GM23338 (cell line): ENCODE measurements at regions not wholly inside any gene's neighbourhood (a gene's known extent, or its start where the extent isn't known, plus 50 kb on each side); places are given as distances from the start of the nearest gene placed in this dataset.
A peak's percentile ranks its signal among the peaks of the same experiment; 100 is the strongest.

Source experiments
- ATAC-seq: fragments of 200-7000 bp; cut with Tn5 transposase; 3 replicates; pipeline ENCODE4 v1.9.1; 2020
- DNase-seq: peaks from one replicate; pipeline ENCODE4 v3.0.0-alpha.2; 2015; ENCODE audit warnings: low spot score
- H2AFZ ChIP-seq: fragments of 200-600 bp; sonication (generic); 2 replicates; pipeline ENCODE4 v1.8.0; 2016; ENCODE audit warnings: antibody characterized with exemption, mild to moderate bottlenecking, moderate library complexity
- H3F3A ChIP-seq: fragments of 200-600 bp; sonication (generic); replicated peaks from 2 replicates; pipeline ENCODE4 v1.8.0; 2017; ENCODE audit warnings: antibody characterized with exemption, mixed run types, low read depth
- H3K27ac ChIP-seq: fragments of 200-600 bp; sonication (generic); 2 replicates; pipeline ENCODE4 v1.6.1; 2016; ENCODE audit warnings: low read depth
- H3K27me3 ChIP-seq: fragments of 200-600 bp; sonication (generic); 2 replicates; pipeline ENCODE4 v1.8.0; 2016; ENCODE audit warnings: mild to moderate bottlenecking, mixed run types, moderate library complexity; ENCODE audit not compliant: insufficient read depth
- H3K36me3 ChIP-seq: fragments of 200-600 bp; sonication (generic); 2 replicates; pipeline ENCODE4 v1.8.0; 2016; ENCODE audit warnings: mild to moderate bottlenecking; ENCODE audit not compliant: insufficient read depth
- H3K4me1 ChIP-seq: fragments of 200-600 bp; sonication (generic); 2 replicates; pipeline ENCODE4 v1.8.0; 2016; ENCODE audit warnings: mild to moderate bottlenecking, moderate library complexity; ENCODE audit not compliant: insufficient read depth
- H3K4me2 ChIP-seq: fragments of 200-600 bp; sonication (generic); 2 replicates; pipeline ENCODE4 v1.7.1; 2017; ENCODE audit warnings: mixed run types
- H3K4me3 ChIP-seq: fragments of 200-600 bp; sonication (generic); 2 replicates; pipeline ENCODE4 v1.6.1; 2016; ENCODE audit warnings: mixed run types
- H3K79me2 ChIP-seq: fragments of 200-600 bp; sonication (generic); replicated peaks from 2 replicates; pipeline ENCODE4 v1.8.0; 2017; ENCODE audit warnings: mild to moderate bottlenecking; ENCODE audit not compliant: insufficient read depth
- H3K9me2 ChIP-seq: fragments of 200-600 bp; sonication (generic); 2 replicates; pipeline ENCODE4 v1.8.0; 2017; ENCODE audit not compliant: insufficient read depth
- H4K20me1 ChIP-seq: fragments of 200-600 bp; sonication (generic); replicated peaks from 2 replicates; pipeline ENCODE4 v1.8.0; 2017; ENCODE audit warnings: mild to moderate bottlenecking; ENCODE audit not compliant: insufficient read depth
- H3K27ac Mint-ChIP-seq: 2 replicates; pipeline ENCODE4 v1.8.0; 2020; ENCODE audit warnings: inconsistent platforms, mild to moderate bottlenecking, moderate library complexity, mixed read lengths
- H3K27me3 Mint-ChIP-seq: 3 replicates; pipeline ENCODE4 v1.8.0; 2022; ENCODE audit warnings: low read depth, mild to moderate bottlenecking, moderate library complexity, mixed read lengths, inconsistent platforms; ENCODE audit not compliant: insufficient read depth, poor library complexity
- H3K36me3 Mint-ChIP-seq: 3 replicates; pipeline ENCODE4 v1.8.0; 2021; ENCODE audit warnings: low read depth, mild to moderate bottlenecking, inconsistent platforms, moderate library complexity, mixed read lengths
- H3K4me1 Mint-ChIP-seq: 3 replicates; pipeline ENCODE4 v1.8.0; 2020; ENCODE audit warnings: mild to moderate bottlenecking, inconsistent platforms, mixed read lengths
- H3K4me3 Mint-ChIP-seq: 3 replicates; pipeline ENCODE4 v1.8.0; 2021; ENCODE audit warnings: moderate library complexity, mild to moderate bottlenecking, inconsistent platforms, mixed read lengths
- H3K9me3 Mint-ChIP-seq: 3 replicates; pipeline ENCODE4 v1.8.0; 2020; ENCODE audit warnings: moderate library complexity, mild to moderate bottlenecking, inconsistent platforms, mixed read lengths
- EZH2 ChIP-seq: fragments of 200-600 bp; sonication (generic); IDR thresholded peaks from one replicate; pipeline ENCODE4 v1.8.0; 2017; ENCODE audit warnings: antibody characterized with exemption, mild to moderate bottlenecking, low read depth; ENCODE audit not compliant: unreplicated experiment
- EZH2phosphoT487 ChIP-seq: fragments of 200-600 bp; sonication (generic); IDR thresholded peaks from one replicate; pipeline ENCODE4 v1.8.1; 2018; ENCODE audit warnings: antibody characterized with exemption; ENCODE audit not compliant: unreplicated experiment
- JUNB ChIP-seq: IDR thresholded peaks from one replicate; pipeline ENCODE4 v1.6.1; 2016; ENCODE audit warnings: antibody characterized with exemption; ENCODE audit not compliant: unreplicated experiment
- POLR2AphosphoS5 ChIP-seq: IDR thresholded peaks from 2 replicates; pipeline ENCODE4 v1.6.1; 2016; ENCODE audit warnings: antibody characterized with exemption, low read depth
- ZNF114 ChIP-seq: fragments of 250-450 bp; sonication (Bioruptor Pico); IDR thresholded peaks from 2 replicates; pipeline ENCODE4 v1.5.0; 2020; ENCODE audit warnings: mild to moderate bottlenecking, moderate library complexity
- TF ChIP-seq, protein P1 (sequence below): IDR thresholded peaks from one replicate; pipeline ENCODE4 v1.6.1; 2018; ENCODE audit warnings: antibody characterized with exemption; ENCODE audit not compliant: unreplicated experiment
- TF ChIP-seq, protein P2 (sequence below), 2 experiments: fragments of 200-600 bp in 1 of 2; sonication (generic) in 1 of 2; conservative IDR thresholded peaks; 2 replicates each; pipeline versions ENCODE4 v1.5.1 to v1.6.1; 2016 to 2017; ENCODE audit warnings: antibody characterized with exemption in 2 of 2, low read depth in 2 of 2, mild to moderate bottlenecking in 2 of 2, moderate library complexity in 1 of 2
- TF ChIP-seq, protein P3 (sequence below): IDR thresholded peaks from 2 replicates; pipeline ENCODE4 v1.6.1; 2016; ENCODE audit warnings: antibody characterized with exemption

DNA sequence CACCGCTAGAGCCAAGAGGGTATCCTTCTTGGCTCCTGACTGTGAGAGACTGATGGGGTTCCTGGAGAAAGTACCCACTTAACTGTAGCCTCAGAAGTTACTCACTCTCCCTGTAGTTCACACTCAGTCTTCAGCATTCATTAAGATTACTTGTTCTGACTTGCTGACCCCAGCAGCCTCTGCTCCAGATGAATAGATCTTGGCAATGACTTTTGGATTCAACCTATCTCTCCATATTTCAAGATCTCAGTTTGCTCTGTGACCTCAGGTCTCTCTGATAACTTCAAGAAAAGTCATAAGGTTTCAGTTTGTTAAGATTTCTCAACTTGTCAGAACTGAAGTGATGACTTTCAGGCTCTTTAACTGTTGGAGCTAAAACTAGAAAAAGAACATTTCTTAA, 825.6 kb downstream of the PCDH7 start:
- Mint-ChIP-seq H3K36me3 (no peaks in the 10 kb centered on the region), H3K4me3 (no peak overlapping the region), H3K27me3 (no peaks in the 10 kb centered on the region), H3K4me1 (no peaks in the 10 kb centered on the region), H3K27ac (no peak overlapping the region), H3K9me3 (no peaks in the 10 kb centered on the region)
- Histone ChIP-seq H3F3A (no peaks in the 10 kb centered on the region), H3K4me1 (no peaks in the 10 kb centered on the region), H4K20me1 (no peaks in the 10 kb centered on the region), H3K79me2 (no peaks in the 10 kb centered on the region), H3K27me3 (no peaks in the 10 kb centered on the region), H2AFZ (peak overlapping the region; percentile 28; the same call in 1 of the 2 replicates), H3K9me2 (no peaks in the 10 kb centered on the region), H3K27ac (no peak overlapping the region), H3K36me3 (no peaks in the 10 kb centered on the region), H3K4me3 (no peak overlapping the region), H3K4me2 (no peak overlapping the region)
- no peak for TF ChIP-seq EZH2phosphoT487
- DNase-seq (no peak), ATAC-seq (no peak)

GRCh38 chr4:31548021-31548420, 827.9 kb downstream of the PCDH7 start:
- Histone ChIP-seq H3F3A (no peaks in the 10 kb centered on the region), H3K9me2 (no peaks in the 10 kb centered on the region), H3K79me2 (no peaks in the 10 kb centered on the region), H3K36me3 (no peaks in the 10 kb centered on the region), H4K20me1 (no peaks in the 10 kb centered on the region), H3K4me2 (no peak overlapping the region), H3K27me3 (no peaks in the 10 kb centered on the region), H2AFZ (no peak overlapping the region), H3K4me1 (no peaks in the 10 kb centered on the region), H3K4me3 (no peak overlapping the region), H3K27ac (no peak overlapping the region)
- no peaks in the 10 kb centered on the region for H3K27me3 Mint-ChIP-seq
- no peaks in the 10 kb centered on the region for H3K9me3 Mint-ChIP-seq
- H3K4me1 Mint-ChIP-seq = no peaks in the 10 kb centered on the region
- TF ChIP-seq, protein P1, sequence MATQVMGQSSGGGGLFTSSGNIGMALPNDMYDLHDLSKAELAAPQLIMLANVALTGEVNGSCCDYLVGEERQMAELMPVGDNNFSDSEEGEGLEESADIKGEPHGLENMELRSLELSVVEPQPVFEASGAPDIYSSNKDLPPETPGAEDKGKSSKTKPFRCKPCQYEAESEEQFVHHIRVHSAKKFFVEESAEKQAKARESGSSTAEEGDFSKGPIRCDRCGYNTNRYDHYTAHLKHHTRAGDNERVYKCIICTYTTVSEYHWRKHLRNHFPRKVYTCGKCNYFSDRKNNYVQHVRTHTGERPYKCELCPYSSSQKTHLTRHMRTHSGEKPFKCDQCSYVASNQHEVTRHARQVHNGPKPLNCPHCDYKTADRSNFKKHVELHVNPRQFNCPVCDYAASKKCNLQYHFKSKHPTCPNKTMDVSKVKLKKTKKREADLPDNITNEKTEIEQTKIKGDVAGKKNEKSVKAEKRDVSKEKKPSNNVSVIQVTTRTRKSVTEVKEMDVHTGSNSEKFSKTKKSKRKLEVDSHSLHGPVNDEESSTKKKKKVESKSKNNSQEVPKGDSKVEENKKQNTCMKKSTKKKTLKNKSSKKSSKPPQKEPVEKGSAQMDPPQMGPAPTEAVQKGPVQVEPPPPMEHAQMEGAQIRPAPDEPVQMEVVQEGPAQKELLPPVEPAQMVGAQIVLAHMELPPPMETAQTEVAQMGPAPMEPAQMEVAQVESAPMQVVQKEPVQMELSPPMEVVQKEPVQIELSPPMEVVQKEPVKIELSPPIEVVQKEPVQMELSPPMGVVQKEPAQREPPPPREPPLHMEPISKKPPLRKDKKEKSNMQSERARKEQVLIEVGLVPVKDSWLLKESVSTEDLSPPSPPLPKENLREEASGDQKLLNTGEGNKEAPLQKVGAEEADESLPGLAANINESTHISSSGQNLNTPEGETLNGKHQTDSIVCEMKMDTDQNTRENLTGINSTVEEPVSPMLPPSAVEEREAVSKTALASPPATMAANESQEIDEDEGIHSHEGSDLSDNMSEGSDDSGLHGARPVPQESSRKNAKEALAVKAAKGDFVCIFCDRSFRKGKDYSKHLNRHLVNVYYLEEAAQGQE = no peak
- TF ChIP-seq POLR2AphosphoS5 = no peak
- no peak for TF ChIP-seq EZH2
- TF ChIP-seq, protein P2, sequence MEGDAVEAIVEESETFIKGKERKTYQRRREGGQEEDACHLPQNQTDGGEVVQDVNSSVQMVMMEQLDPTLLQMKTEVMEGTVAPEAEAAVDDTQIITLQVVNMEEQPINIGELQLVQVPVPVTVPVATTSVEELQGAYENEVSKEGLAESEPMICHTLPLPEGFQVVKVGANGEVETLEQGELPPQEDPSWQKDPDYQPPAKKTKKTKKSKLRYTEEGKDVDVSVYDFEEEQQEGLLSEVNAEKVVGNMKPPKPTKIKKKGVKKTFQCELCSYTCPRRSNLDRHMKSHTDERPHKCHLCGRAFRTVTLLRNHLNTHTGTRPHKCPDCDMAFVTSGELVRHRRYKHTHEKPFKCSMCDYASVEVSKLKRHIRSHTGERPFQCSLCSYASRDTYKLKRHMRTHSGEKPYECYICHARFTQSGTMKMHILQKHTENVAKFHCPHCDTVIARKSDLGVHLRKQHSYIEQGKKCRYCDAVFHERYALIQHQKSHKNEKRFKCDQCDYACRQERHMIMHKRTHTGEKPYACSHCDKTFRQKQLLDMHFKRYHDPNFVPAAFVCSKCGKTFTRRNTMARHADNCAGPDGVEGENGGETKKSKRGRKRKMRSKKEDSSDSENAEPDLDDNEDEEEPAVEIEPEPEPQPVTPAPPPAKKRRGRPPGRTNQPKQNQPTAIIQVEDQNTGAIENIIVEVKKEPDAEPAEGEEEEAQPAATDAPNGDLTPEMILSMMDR (conservative IDR thresholded peaks at IDR 0.05; ENCODE audit: low read depth in 2 of 2) = no peak
- TF ChIP-seq, protein P3, sequence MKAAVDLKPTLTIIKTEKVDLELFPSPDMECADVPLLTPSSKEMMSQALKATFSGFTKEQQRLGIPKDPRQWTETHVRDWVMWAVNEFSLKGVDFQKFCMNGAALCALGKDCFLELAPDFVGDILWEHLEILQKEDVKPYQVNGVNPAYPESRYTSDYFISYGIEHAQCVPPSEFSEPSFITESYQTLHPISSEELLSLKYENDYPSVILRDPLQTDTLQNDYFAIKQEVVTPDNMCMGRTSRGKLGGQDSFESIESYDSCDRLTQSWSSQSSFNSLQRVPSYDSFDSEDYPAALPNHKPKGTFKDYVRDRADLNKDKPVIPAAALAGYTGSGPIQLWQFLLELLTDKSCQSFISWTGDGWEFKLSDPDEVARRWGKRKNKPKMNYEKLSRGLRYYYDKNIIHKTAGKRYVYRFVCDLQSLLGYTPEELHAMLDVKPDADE = no peak
- no peak for TF ChIP-seq JUNB
- TF ChIP-seq ZNF114 (CRISPR knock-in tag) = no peak
- H3K36me3 Mint-ChIP-seq = no peaks in the 10 kb centered on the region
- no peak overlapping the region for H3K27ac Mint-ChIP-seq
- DNase-seq (no peak), ATAC-seq (no peak)
- no peak overlapping the region for H3K4me3 Mint-ChIP-seq
